ENCODE measurements at regions not wholly inside any gene's neighbourhood (a gene's known extent, or its start where the extent isn't known, plus 50 kb on each side); places are given as distances from the start of the nearest gene placed in this dataset.

DNA sequence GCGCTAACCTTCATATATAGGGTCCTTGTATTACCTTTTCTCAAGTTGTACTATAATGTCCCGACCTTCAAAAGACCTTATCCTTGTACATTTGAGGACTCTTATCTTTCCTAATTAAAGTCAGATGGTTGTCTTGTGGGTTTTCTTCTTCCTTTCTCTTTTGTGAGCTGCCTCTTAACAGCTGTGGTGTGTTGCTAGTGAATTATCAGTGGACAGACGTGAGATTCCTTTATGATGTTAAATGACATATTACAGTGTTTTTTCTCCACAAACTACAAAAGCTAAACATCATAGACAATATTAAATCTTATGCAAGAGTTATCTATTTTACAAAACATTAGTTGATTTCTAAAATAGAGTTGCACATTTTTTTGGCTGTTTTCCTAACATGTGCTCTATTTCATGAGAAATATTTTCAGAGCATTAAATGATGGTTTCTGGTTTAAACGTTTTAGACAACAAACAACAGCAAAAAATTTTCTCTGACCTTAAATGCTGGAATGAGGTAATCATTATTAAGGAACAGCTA is 272.2 kb upstream of the NPVF start:
- DNase-seq (ENCODE audit: low spot score), result no peak

DNA sequence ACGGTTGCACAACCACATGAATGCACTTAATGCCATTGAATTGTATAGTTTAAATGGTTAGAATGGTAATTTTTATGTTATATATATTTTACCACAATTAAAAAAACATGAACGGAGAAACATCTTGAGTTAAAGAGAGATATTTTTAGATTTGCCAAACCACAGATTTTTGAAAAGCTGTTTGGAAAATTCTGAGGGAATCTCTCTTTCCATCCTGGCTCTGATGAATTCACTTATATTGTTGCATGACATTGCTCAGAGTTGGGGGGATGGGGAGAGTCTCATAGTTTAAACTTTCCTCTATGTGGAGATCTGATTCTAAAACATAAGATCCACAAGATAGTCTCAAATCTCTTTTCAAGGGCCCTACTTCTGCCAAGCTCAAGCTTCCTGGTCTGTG is 275.0 kb upstream of the NPVF start:
- DNase-seq (ENCODE audit: low spot score), result no peak

GRCh38 chr7:25512061-25512687 is 283.9 kb upstream of the NPVF start:
- DNase-seq (ENCODE audit: low spot score), result no peak

DNA sequence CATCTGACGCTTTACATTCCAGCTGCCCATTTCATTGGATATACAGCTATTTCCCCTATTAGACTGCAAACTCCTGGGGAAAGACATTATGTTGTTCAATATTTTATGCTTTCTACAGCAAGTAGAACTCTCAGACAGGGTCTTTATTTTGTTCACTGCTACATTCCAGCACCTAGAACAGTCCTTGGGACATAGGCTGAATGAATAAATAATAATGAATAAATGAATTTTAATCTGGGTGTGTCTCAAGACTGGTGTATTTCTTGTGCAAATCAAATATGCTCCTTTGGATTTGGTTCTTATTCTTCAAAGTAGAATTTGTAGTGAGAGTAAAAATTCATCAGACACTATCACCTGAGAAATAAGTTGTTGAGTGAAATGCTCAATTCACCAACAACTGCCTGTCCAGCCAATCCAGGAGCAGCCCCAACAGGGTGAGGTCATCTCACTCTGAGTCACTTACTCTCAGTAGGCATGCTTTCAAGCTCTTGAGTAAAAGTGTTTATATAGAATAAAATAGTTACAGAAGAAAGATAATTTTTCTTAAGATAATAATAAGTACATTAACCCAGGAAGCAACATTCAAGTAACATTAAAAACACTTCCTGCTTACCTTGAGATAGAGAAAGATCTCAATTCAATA is 287.5 kb upstream of the NPVF start:
- DNase-seq (ENCODE audit: low spot score), result peak; percentile 40

DNA sequence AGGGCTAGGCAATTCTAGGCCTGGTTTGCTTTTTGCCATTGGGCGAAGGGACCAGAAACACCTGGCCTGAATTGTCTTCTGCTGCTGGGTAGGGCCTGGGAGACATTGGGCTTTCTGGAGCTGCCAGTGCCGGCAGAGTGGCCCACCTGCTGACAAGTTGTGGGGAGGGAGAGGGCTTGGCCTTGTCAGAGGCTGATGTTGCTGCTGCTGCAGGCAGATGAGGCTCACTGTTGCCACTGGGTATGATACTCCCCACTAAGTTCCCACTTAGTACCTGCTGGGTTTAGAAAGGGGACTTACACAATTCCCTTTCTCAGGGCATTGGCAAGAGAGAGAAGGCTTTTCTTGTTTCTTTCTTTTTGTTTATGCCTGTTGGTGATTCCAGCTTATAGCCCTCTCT is 289.6 kb upstream of the NPVF start:
- no peak for DNase-seq (ENCODE audit: low spot score)

DNA sequence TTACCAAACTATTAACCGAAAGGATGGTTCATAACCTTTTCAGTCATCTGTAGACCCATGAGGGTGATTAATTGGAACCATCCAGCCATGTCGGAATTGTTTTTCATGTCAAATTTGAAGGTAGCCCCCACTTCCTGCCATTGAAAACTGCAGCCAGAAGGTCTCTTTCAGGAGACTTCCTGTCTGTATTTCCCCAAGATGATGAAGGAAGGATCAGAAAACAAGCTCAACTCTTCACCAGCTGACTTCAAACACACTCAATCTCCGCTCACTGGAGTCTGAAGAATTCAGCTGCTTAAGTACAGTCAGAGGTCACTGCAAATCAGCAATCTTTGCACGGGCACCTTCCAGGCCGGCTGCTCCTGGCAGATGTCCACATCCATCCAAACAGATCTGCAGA is 291.7 kb upstream of the NPVF start:
- DNase-seq (ENCODE audit: low spot score), result no peak

DNA sequence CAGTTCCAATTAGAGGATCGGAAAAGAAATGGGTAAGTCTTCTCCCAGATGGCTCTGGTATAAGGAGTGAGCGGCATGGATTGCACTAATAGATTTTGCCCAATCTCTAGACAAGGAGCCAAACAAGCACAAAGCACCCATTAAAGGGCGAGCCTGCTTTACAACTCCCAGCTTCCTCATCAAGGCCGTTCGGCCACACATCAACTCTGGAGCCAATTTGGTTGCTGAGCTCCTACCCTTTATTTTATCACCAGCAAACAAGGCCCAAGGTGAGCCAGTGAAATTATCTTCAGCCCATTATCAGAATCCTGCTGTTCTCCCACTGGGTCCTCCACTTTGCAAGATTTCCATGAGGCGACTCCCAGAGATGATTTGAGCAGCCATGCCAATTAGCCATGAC is 292.2 kb upstream of the NPVF start:
- no peak for DNase-seq (ENCODE audit: low spot score)

- DNase-seq (ENCODE audit: low spot score), result no peak
Measured at GRCh38 chr7:25521236-25521635, 292.9 kb upstream of the NPVF start.

GRCh38 chr7:25522727-25523126 is 294.4 kb upstream of the NPVF start:
- DNase-seq (ENCODE audit: low spot score), result no peak

DNA sequence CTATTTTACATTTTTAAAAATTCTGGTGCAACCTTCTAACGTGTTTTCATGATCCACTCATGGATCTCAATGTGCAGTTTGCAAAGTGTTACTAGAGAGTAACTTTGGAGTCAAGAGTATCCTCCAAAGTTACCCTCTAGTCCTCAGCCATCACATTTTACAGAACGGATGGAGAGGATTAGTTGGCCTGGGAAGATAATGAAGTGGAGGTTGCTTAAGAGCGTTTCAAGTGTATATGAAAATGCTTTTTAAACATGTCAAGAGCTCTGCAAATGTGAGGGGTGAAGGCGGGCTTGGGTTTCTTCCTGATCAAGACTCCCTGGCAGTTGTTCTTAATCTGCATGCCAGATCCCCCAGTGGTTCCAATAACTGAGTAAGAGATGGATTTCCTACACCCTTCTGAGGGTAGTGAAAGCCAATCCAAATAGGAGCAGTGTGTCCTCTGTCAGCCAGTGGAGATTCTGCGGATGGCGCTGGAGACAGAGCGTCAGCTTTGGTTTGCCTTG is 299.4 kb upstream of the NPVF start:
- no peak for DNase-seq (ENCODE audit: low spot score)

DNA sequence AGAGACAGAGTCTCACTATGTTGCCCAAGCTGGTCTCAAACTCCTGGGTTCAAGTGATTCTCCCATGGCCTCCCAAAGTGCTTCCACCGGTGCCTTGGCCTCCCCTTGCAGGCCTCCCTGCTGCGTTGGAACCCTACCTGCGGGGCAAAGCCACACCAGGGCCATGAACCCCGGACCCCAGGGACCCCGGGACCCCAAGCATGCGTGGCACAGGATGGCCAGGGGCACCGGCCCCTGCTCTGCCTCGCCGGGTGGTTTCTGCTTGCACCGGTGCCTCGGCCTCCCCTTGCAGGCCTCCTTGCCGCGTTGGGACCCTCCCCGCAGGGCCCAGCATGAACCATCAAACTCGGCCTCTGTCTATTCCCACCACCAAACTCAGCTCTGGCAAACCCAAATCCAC is 301.0 kb upstream of the NPVF start:
- no peak for DNase-seq (ENCODE audit: low spot score)

GRCh38 chr7:25536851-25537250 is 308.6 kb upstream of the NPVF start:
- DNase-seq (ENCODE audit: low spot score), result no peak

DNA sequence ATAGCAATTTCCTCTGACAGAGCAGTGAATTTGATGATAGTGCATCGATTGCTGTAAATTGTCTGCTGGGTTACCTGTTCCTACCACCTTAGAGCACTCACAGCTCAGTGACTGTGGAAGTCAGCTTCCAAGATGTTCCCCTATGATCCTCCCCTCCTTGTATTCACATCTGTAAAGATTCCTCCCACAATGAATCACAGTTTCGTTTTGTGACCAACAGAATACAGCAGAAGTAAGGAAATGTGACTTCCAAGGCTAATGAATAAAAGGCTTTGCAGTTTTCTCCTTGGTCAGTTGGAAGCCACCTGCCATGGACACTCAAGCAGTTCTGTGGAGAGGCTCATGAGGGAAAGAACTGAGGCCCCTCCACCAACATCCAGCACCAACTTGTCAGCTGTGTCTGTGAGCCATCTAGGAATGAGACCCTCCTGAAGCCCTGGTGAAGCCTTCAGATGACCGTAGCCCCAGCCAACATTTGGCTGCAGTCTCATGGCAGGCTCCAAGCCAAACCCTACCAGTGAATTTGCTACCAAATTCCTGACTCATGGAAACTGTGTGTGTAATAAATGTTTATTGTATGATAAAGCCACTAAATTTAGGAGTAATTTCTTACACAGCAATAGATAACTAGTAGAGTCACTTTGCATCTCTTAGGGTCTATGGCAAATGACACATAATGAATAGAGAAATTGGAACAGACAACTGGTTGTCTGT is 309.5 kb upstream of the NPVF start:
- DNase-seq (ENCODE audit: low spot score), result no peak

DNA sequence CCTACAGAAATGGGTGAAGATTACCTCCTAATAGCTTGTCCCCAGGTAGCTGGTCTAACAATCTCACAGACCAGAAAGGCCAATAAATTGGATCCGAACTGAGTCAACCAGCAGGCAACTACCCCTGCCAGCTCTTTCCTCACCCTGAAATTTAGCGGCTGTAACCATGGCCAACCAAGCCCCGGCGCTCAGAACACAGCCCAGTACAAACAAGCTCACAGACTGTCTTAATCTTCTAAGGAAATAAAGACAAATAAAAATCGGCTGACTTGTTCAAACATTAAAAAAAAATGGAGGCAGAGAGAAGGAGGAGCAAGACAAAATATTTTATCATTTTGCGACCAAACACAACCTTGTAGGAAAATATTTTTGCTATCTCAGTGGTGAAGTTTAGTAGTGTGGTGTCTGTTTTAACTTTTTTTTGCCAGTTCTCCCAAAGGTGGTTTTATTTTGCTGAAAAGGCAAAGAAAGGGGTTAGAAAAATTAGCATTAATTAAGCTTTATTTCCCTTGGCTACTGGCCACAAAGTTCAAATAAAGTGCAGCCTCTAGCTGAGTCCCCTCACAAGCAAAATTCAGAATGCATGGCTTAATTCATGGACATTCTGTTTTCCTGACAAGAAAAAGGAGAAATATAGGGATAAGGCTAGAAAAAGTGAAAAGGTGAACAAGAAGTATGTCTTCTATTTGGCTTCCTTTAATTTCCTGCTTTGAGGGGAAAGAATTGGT is 313.0 kb upstream of the NPVF start:
- DNase-seq (ENCODE audit: low spot score), result no peak

DNA sequence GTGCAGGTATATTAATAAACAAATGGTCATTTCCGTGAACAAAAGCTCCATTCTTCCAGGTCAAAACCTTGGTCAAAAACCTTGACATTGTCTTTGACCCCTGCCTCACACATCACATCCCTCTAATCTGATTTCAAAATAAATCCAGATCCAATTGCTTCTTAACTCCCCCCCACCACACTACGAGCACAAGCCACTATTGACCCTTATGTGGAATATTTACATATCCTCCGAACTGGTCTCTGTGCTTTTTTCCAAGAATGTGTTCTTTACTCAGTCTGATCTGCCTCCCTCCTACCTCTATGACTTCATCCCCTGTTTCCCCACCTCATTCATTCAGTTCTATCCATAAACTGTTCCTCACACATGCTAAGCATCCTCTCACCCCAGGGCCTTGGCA is 313.6 kb upstream of the NPVF start:
- DNase-seq (ENCODE audit: low spot score), result no peak

GRCh38 chr7:25543210-25543609 is 314.9 kb upstream of the NPVF start:
- no peak for DNase-seq (ENCODE audit: low spot score)

DNA sequence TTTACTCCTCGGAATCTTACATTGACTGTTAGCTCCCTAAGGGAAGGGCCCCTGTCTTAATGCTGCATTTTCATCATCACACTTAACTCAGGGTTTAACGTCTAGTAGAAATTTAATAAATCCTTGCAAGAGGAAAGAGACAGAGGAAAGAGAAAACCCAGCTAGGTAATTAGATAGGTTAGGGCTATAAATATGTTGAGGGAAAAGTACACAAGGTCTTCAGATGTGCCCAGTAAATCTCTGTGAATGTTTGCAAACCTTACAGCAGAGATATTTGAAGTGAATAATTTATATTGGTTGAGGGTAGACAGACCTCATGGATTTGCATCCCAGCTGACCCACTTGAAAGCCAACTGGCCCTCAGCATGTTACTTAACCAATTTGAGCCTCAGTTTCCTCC is 315.5 kb upstream of the NPVF start:
- DNase-seq (ENCODE audit: low spot score), result no peak

DNA sequence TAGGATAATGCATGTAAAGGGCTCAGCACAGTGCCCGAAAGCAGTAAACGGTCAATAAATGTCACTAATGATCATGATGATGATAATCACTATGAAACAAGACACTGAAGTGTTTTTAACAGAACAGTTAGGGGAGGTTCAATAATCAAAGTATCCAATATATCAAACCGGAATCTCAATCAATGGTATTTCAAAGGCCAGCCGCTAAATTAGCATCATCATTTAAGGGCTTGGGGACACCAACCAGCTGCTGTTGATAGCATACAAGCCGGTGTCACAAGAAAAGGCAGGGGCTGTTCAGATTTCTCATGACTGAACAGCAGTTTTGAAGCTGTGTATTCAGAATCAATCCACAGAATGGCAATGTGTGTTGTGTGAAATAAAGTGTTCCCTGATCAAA is 316.0 kb upstream of the NPVF start:
- no peak for DNase-seq (ENCODE audit: low spot score)

DNA sequence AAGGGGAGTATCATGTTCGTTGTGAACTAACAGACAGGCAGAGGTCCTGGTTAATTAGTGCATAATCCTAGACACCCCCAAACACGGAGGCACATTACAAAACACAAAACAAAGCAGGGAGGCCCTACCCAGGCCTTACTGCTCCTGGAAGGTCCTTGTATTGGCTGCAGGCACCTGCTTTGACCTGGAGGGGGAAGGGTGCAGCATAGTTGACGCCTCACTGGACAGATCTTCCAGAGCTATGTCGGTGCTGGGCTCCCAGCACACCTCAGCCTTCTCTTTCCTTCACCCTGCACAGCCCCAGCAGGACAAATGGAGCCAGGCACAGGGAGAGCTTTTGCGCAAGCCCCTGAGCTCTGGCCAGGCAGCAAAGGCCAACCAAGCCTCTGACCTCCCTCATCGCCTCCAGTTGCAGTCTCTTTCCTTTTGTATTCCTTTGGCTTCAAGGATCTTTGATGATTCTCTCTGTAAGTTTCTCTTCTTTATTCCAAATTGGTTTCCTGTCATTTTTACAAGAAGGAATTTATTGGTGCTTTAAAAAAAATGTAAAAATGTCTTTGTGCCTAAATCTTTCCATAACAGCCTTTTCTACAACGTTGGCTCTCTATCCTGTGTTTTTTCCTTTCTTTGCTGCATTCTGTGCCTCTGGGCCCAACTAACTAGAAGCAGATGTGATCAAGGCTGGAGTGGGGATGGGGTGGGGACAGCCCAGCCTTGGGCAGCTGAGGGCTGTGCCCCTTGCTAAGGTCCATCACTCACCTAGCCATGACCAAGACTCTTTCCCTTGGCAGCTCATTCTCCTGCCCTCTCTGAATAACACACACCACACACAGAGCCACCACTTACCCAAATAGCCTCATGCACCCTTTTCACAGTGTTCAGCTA is 317.1 kb upstream of the NPVF start:
- DNase-seq (ENCODE audit: low spot score), result no peak

- no peak for DNase-seq (ENCODE audit: low spot score)
Measured at GRCh38 chr7:25546306-25546705, 318.0 kb upstream of the NPVF start.

DNA sequence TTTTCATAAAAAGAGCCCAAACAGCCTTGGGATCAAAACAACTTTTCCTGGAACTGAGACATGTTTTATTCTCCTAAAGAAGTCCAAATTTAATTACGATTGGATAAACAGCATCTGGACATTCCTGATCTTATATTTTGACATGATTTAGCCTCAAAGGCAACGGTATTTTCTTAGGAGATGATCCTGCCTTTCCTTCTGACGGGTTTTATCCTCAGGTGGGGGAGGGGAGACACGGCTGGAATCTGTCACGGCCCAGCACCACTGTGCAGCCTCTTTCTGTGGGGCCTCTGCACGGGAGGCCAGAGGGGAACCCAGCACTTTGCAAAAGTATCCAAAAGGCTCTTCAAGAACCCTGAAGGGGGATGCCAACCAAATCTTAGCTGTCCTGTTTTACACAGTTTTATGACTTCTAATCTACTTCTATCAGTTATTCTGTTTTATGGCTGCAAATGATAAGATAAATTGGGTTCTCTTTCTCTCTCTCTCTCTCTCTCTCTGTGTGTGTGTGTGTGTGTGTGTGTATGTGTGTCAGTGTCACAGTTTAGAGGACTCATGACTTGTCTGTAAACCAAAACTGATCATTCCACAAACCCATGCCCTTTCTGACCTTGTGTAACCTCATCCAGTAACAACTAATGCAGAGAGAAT is 321.1 kb upstream of the NPVF start:
- DNase-seq (ENCODE audit: low spot score), result no peak
